HAP-1 (cell line): ENCODE measurements at regions not wholly inside any gene's neighbourhood (a gene's known extent, or its start where the extent isn't known, plus 50 kb on each side); places are given as distances from the start of the nearest gene placed in this dataset.

Experiments used
- DNase-seq, 2 experiments: peaks; one replicate each; pipeline ENCODE4 v3.0.0-alpha.2; 2016 to 2020; ENCODE audit warnings: low spot score in 2 of 2
- H3K27me3 ChIP-seq: fragments of 250-450 bp; sonication (Bioruptor Pico); 2 replicates; pipeline ENCODE4 v1.5.1; 2020; ENCODE audit warnings: low read depth, mild to moderate bottlenecking, moderate library complexity
- H3K36me3 ChIP-seq: fragments of 250-450 bp; sonication (Bioruptor Pico); replicated peaks from 2 replicates; pipeline ENCODE4 v1.5.1; 2020; ENCODE audit warnings: mild to moderate bottlenecking
- H3K4me1 ChIP-seq: fragments of 250-450 bp; sonication (Bioruptor Pico); 2 replicates; pipeline ENCODE4 v1.5.1; 2020; ENCODE audit warnings: mild to moderate bottlenecking
- H3K4me3 ChIP-seq: fragments of 250-450 bp; sonication (Bioruptor Pico); 2 replicates; pipeline ENCODE4 v1.5.1; 2020; ENCODE audit warnings: mild to moderate bottlenecking, moderate library complexity
- H3K9me3 ChIP-seq: fragments of 250-450 bp; sonication (Bioruptor Pico); 2 replicates; pipeline ENCODE4 v1.5.1; 2020; ENCODE audit warnings: mild to moderate bottlenecking, moderate library complexity
- in situ Hi-C: fragments of 300-500 bp; cut with MboI; formaldehyde crosslinking; loops from 3 replicates; pipeline ENCODE4 v1.14.3; 2020; ENCODE audit warnings: low sequenced_read_pairs, inconsistent platforms, mixed read lengths

DNA sequence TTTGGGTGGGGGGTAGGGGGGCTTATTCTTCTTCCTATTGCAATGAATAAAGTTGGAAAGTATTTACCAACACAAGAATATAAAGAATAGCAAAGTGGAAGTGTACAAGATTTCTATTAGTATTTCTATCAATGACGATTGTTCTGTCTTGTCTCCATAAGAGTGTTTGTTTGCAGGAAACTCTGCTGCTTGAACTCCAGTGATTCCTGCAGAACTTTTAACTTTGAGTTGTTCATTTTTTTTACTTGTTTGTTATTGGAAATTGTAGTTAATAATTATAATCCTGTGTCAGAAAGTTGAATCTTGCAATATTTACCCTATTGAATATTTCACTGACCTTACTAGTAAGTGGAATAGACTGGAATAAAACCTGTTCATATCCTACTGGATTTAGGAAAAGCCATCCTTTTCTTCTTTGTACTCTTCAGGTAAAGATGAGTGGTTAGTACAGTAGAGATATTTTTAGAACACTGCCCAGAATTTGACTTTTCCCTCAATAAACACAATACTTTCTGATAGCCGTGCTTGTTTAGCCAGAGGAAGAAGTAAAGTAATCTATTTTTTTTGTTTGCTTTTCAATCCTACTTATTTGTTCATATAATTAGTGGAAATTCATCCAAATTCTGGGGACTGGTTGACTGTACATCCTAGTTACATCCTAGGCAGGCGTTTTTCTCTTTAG is 340.4 kb downstream of the TENT4A start:
- DNase-seq: no peak
- no peaks in the 10 kb centered on the region for H3K36me3 ChIP-seq

DNA sequence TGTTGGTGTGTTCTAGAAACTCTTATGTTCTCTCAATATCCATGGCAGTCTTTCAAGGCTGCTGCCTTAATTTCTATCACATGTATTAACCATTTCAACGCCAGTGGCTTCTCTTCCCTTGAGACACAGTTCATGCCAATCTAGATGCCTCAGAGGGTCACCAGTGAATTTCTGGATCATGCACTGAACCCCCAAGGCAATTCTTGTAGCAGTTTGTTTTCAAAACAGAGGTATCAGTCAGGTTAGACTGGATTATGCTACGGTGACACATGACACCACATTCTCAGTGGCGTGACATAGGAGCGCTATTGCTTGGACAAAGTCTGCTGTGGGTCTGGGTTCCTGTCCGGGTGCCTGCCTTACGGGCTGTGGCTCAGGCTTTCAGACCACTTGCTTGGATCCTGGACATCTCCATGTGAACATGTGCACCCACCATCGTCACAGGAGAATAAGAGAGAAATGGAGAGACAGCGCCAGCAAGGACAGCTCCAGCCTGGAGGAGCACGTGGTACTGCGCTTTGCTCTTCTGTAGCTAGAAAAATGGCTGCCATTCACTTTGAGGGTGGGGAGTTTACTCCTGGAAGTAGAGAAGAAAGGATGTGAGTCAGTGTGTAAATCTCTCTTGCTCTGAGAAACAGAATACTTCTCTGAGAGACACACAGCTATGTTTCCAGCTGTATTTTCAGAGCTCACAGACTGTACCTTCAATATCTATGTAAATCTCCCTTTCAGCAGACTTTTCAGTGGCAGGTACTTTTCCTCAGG is 329.3 kb upstream of the ADCY2 start:
- no peaks in the 10 kb centered on the region for H3K36me3 ChIP-seq
- H3K9me3 ChIP-seq: no peaks in the 10 kb centered on the region
- H3K4me3 ChIP-seq: no peak overlapping the region
- in situ Hi-C loops: no loop called here
- DNase-seq: no peak
- H3K4me1 ChIP-seq: no peaks in the 10 kb centered on the region
- no peaks in the 10 kb centered on the region for H3K27me3 ChIP-seq

More for the DNA sequence above, 340.4 kb downstream of the TENT4A start:
- Histone ChIP-seq H3K27me3 (no peaks in the 10 kb centered on the region), H3K9me3 (no peaks in the 10 kb centered on the region), H3K4me3 (no peak overlapping the region), H3K4me1 (no peaks in the 10 kb centered on the region)
- in situ Hi-C loops: no loop called here

DNA sequence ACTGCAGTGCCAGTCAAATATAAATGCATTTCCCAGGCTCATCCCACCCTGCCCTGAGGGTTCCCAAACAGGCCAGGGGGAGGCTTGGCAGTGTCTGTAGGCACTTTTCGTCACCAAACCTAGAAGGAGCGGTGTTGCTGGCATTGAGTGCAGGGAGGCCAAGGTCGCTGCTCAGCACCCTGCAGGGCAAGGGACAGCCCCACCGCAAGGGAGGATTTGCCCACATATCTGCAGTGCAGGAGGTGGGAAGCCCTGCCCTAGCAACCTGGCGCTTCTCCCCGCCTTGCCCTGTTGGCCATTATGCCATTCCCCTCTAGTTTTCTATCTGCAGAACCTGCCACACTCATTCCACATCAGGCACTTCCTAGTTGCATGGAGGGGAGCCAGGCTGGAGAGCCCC is 327.8 kb upstream of the ADCY2 start:
- Histone ChIP-seq H3K9me3 (no peaks in the 10 kb centered on the region), H3K36me3 (no peaks in the 10 kb centered on the region), H3K4me1 (no peaks in the 10 kb centered on the region), H3K4me3 (no peak overlapping the region), H3K27me3 (no peaks in the 10 kb centered on the region)
- DNase-seq: no peak
- in situ Hi-C loops: no loop called here

DNA sequence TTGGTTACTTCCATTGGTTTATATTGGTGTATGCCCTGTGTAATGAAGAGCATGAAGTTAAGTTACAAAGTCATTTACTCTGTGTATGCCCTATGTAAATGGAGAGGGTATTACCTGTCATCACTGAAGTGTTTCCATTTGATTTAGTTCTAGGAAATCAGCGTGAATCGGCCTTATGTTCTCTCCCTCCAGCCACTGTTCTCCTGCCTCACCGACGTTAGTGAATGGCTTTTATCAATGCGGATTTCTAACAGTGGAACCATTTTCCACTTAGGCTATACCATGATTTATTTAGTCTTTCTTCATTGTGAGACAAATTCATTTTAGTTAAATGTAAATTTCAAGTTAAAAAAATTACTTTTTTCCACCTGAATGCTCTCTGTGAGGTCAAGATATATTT is 327.0 kb upstream of the ADCY2 start:
- H3K9me3 ChIP-seq: no peaks in the 10 kb centered on the region
- no peaks in the 10 kb centered on the region for H3K4me1 ChIP-seq
- no peak overlapping the region for H3K4me3 ChIP-seq
- no peaks in the 10 kb centered on the region for H3K36me3 ChIP-seq
- H3K27me3 ChIP-seq: no peaks in the 10 kb centered on the region
- DNase-seq: no peak
- in situ Hi-C loops: no loop called here

DNA sequence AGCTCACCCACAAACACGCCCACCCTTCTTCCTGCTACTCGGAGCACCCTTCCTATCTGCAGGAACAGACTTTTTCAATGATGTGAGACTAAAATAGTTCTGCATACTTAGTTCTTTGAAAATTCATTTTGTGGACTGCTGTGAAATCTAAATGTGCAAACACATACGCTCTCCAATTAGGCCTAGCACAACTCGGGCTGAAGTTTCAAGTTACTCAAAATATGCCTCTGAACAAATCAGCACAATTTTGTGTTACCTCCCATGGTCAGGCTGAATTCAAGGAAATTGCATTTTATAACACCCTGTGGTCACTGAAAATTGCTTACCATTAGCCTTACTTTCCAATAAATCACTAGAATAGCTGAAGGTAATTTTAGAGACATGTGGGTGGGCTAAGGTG is 323.8 kb upstream of the ADCY2 start:
- Histone ChIP-seq H3K9me3 (no peaks in the 10 kb centered on the region), H3K36me3 (no peaks in the 10 kb centered on the region), H3K27me3 (no peaks in the 10 kb centered on the region), H3K4me3 (no peak overlapping the region), H3K4me1 (no peaks in the 10 kb centered on the region)
- DNase-seq: no peak
- in situ Hi-C loops: no loop called here

DNA sequence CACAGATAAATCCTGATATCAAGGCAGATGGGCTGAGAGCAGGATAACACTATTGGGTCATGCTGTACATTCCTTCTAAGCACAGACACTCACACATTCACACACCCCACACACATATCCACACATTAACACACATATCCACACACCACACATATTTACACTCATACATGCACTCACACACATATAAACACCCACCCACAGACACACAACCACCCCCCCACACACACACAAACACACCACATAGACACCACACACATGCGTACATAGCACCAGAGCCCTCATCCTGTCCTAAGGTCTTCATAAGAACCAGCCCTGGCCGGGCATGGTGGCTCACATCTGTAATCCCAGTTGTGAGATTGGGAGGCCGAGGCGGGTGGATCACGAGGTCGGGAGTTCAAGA is 322.3 kb upstream of the ADCY2 start:
- Histone ChIP-seq H3K27me3 (no peaks in the 10 kb centered on the region), H3K9me3 (no peaks in the 10 kb centered on the region), H3K36me3 (no peaks in the 10 kb centered on the region), H3K4me1 (no peaks in the 10 kb centered on the region), H3K4me3 (no peak overlapping the region)
- in situ Hi-C loops: no loop called here
- no peak for DNase-seq

DNA sequence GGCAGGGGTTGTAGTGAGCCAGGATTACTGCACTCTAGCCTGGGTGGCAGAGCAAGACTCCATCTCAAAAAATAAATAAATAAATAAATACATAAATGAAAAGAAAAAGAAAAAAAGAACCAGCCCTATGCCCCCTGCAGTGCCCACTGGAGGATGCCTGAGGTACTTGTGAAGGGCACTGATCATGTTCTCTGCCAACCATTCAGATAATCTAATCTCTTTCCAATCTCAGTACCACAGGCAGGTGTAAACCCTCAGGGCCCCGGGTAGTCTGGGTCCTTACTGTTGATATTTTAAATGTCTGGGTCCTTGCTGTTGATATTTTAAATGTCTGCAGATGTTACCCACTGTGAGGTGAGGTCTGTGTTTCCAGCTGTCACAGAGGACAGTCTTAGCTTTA is 321.8 kb upstream of the ADCY2 start:
- Histone ChIP-seq H3K27me3 (no peaks in the 10 kb centered on the region), H3K36me3 (no peaks in the 10 kb centered on the region), H3K9me3 (no peaks in the 10 kb centered on the region), H3K4me1 (no peaks in the 10 kb centered on the region), H3K4me3 (no peak overlapping the region)
- no peak for DNase-seq
- in situ Hi-C loops: no loop called here

DNA sequence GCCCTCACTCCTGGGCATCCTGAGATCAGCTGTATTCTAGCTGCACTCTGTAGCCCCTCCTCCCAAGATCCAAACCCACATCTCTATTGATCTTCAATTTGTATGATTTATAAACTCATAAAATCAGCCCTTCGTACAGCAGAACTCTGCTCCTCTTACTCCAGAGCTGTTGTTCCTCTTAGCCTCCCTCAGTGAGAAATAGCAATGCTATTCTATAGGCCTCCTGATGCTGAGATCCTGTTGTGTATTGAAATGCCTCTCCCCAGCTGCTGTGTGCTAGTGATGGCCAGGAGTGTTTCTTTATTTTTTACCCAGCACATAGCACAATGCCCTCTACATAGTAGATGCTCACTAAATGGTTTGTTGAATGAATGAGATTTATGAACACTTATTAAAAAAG is 320.5 kb upstream of the ADCY2 start:
- H3K36me3 ChIP-seq: no peaks in the 10 kb centered on the region
- no peaks in the 10 kb centered on the region for H3K9me3 ChIP-seq
- H3K27me3 ChIP-seq: no peaks in the 10 kb centered on the region
- no peak for DNase-seq
- H3K4me1 ChIP-seq: no peaks in the 10 kb centered on the region
- in situ Hi-C loops: no loop called here
- no peak overlapping the region for H3K4me3 ChIP-seq

DNA sequence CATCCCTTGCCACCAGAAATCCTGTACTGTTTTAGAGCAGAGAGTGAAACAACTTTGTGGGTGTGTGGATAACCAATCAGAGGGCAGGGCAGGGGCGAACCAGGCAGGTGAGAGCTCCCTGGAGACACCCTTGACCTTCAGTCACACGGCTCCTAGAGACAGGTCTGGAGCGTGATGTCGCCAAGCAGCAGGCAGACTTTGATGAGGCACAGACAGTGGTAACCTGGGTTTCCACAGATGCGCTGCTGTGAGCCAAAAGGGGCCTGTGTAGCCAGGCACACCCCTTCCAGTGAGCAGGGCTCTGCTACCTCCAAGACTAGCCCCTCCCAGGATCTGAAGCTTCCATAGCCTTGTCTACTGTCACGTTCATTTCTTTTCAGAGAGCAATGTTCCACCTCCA is 317.8 kb upstream of the ADCY2 start:
- Histone ChIP-seq H3K27me3 (no peaks in the 10 kb centered on the region), H3K9me3 (no peaks in the 10 kb centered on the region), H3K4me3 (no peak overlapping the region), H3K4me1 (no peaks in the 10 kb centered on the region), H3K36me3 (no peaks in the 10 kb centered on the region)
- no peak for DNase-seq
- in situ Hi-C loops: no loop called here

DNA sequence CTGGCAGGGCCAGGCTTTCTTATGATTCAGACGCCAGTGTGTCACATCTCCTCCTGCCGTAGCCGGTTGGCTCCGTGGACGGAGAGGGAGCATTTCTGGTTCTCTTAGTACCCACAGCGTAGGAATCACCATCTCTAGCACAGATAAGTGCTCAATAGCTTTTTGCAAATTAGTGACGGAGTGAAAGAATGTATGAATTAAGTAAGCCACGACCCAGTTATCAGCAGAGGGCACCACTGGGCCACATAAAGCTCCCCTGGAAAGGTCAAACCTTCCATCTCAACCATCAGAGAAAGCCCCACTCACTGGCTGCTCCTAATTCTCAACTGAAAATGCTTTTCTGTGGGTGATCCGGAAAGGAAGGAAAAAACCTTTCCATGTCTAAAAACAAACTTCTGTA is 317.0 kb upstream of the ADCY2 start:
- no peak overlapping the region for H3K4me3 ChIP-seq
- no peaks in the 10 kb centered on the region for H3K4me1 ChIP-seq
- H3K36me3 ChIP-seq: no peaks in the 10 kb centered on the region
- in situ Hi-C loops: no loop called here
- no peaks in the 10 kb centered on the region for H3K9me3 ChIP-seq
- DNase-seq: no peak
- H3K27me3 ChIP-seq: no peaks in the 10 kb centered on the region

DNA sequence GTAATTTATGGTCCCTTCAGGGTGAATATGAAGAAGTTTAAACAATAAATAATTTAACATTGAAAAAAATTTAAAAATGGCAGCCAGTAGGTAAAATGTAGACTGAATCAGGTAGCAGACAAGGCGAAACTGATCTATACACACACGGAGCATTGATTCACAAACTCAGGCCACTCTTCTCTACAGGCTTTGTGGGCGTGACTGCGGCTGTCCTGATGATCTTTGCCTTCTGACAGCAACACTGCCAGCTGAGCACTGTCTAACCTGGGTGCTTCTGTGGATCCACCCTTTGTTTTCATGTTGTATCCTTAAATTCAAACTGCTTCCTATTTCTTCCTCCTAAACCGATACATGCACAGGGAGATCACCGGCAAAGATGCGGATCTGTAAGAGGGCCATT is 315.4 kb upstream of the ADCY2 start:
- no peaks in the 10 kb centered on the region for H3K27me3 ChIP-seq
- H3K36me3 ChIP-seq: no peaks in the 10 kb centered on the region
- no peaks in the 10 kb centered on the region for H3K4me1 ChIP-seq
- DNase-seq: no peak
- in situ Hi-C loops: no loop called here
- H3K4me3 ChIP-seq: no peak overlapping the region
- no peaks in the 10 kb centered on the region for H3K9me3 ChIP-seq

DNA sequence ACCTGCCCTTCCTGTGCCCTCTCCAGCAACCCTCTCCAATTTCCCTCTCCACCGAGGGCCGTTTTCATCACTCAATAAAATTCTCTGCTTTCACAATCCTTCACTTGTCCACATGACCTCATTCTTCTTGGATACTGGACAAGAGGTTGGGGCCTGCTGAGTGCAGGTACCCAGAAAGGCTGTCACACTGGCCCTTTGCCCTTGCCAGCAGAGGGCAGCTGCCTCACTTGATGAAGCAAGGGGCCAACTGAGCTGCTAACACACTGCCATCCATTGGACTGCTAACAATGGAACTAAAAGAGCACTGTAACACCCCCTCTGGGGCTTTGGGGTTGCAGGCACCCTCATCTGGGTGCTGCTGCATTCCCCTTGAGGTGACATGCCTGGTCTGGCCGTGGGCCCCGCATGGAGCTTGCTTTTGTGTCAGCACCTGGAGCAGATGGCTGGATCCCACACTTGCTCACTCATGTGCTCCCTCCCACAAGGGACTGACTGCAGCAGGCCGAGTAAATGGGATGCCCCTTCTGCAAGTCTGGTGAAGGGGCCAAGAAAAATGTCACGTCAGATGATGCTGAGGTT is 308.1 kb upstream of the ADCY2 start:
- Histone ChIP-seq H3K9me3 (no peaks in the 10 kb centered on the region), H3K4me1 (no peaks in the 10 kb centered on the region), H3K4me3 (no peak overlapping the region), H3K27me3 (no peaks in the 10 kb centered on the region), H3K36me3 (no peaks in the 10 kb centered on the region)
- no peak for DNase-seq
- in situ Hi-C loops: no loop called here

DNA sequence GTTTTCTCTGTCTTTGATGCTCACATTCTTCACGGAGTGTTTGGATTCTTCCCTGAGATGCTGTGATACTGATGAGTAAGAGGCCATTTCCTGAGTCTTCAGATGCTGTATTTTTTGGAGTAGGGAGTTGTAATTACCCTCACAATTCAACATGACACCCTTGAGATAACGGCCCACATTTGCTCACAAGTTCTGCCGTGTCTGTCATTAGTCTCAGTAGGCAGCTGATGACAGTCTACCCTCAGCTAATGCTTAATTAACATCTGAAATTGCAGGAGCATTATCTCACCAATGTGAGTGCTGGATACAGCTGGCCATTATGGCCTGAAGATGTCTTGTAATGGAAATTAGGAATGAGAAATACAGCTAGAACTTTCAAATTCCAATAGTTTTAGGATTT is 307.1 kb upstream of the ADCY2 start:
- in situ Hi-C loops: no loop called here
- DNase-seq: no peak
- no peaks in the 10 kb centered on the region for H3K4me1 ChIP-seq
- H3K9me3 ChIP-seq: no peaks in the 10 kb centered on the region
- H3K36me3 ChIP-seq: no peaks in the 10 kb centered on the region
- no peaks in the 10 kb centered on the region for H3K27me3 ChIP-seq
- H3K4me3 ChIP-seq: no peak overlapping the region

DNA sequence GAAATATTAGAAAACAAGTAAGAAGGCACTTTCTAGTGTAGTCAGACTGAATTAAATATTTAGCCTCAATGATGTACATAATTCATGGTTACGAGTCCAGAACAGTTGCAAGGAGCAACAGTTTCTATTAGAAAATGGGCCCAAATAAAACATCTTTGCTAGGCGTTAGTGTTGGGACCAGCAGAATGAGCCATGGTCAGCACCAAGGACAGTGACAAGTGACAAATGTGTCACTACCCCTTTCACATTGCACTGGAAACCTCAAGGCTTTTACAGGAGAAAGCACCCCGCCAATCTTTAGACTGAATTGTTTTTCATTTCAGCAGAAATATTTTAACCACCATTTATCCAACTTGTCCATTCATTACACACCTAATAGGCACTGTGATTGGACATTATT is 301.3 kb upstream of the ADCY2 start:
- Histone ChIP-seq H3K4me3 (no peak overlapping the region), H3K9me3 (no peaks in the 10 kb centered on the region), H3K27me3 (no peaks in the 10 kb centered on the region), H3K4me1 (no peaks in the 10 kb centered on the region), H3K36me3 (no peaks in the 10 kb centered on the region)
- in situ Hi-C loops: no loop called here
- DNase-seq: no peak
